PC-3 (cell line): ENCODE measurements at regions not wholly inside any gene's neighbourhood (a gene's known extent, or its start where the extent isn't known, plus 50 kb on each side); places are given as distances from the start of the nearest gene placed in this dataset.
"Not testable (repeated sequence)": the region's sequence is repeated elsewhere in the genome, so short reads cannot be mapped to it uniquely, and the experiment has no call there.

Source experiments
- ATAC-seq: fragments of 200-7000 bp; cut with Tn5 transposase; 2 replicates; pipeline ENCODE4 v1.9.1; 2020; ENCODE audit warnings: mild to moderate bottlenecking, moderate library complexity
- BruUV-seq: library from RNA; stranded (reverse); fragments of 400-500 nt; replicated peaks from 2 replicates; lab custom pipeline; 2021; lab: Mats Ljungman, UMichigan
- CTCF ChIA-PET: fragments of 300-600 bp; sonication (Branson Sonifier 250); formaldehyde crosslinking; loops from one replicate; lab custom pipeline; 2022; ENCODE audit warnings: antibody characterized with exemption; lab: Charles Lee
- POLR2A ChIA-PET: fragments of 300-600 bp; sonication (Branson Sonifier 250); formaldehyde crosslinking; loops from one replicate; lab custom pipeline; 2022; ENCODE audit warnings: antibody characterized with exemption; ENCODE audit not compliant: unreplicated experiment; lab: Charles Lee
- DNase-seq: peaks from one replicate; pipeline ENCODE4 v3.0.0-alpha.2; 2015
- H2AFZ ChIP-seq: fragments of 300-600 bp; sonication (generic); 2 replicates; pipeline ENCODE4 v1.6.0; 2016; ENCODE audit warnings: antibody characterized with exemption, low read length
- H3F3A ChIP-seq: fragments of 300-600 bp; sonication (generic); one replicate; pipeline ENCODE4 v1.6.0; 2017; ENCODE audit warnings: antibody characterized with exemption, low read length, control low read depth, mild to moderate bottlenecking; ENCODE audit not compliant: unreplicated experiment
- H3K27ac ChIP-seq: fragments of 300-600 bp; sonication (generic); 2 replicates; pipeline ENCODE4 v1.5.1; 2016; ENCODE audit warnings: mild to moderate bottlenecking, low read length
- H3K27me3 ChIP-seq: fragments of 300-600 bp; sonication (generic); 2 replicates; pipeline ENCODE4 v1.6.1; 2016; ENCODE audit warnings: low read length, mixed read lengths
- H3K36me3 ChIP-seq: fragments of 300-600 bp; sonication (generic); 2 replicates; pipeline ENCODE4 v1.6.1; 2016; ENCODE audit warnings: low read depth, mixed run types, low read length, mixed read lengths
- H3K4me1 ChIP-seq: fragments of 300-600 bp; sonication (generic); 2 replicates; pipeline ENCODE4 v1.5.1; 2016; ENCODE audit warnings: low read length; ENCODE audit not compliant: insufficient read depth
- H3K4me2 ChIP-seq: fragments of 300-600 bp; sonication (generic); 2 replicates; pipeline ENCODE4 v1.6.0; 2016; ENCODE audit warnings: low read length
- H3K4me3 ChIP-seq: fragments of 300-600 bp; sonication (generic); 2 replicates; pipeline ENCODE4 v1.5.1; 2016; ENCODE audit warnings: mild to moderate bottlenecking, low read length, mixed read lengths
- H3K79me2 ChIP-seq: fragments of 300-600 bp; sonication (generic); 2 replicates; pipeline ENCODE4 v1.6.1; 2017; ENCODE audit warnings: low read length, mixed read lengths
- H3K9ac ChIP-seq: fragments of 300-600 bp; sonication (generic); 2 replicates; pipeline ENCODE4 v1.6.0; 2016; ENCODE audit warnings: mild to moderate bottlenecking, low read length
- H3K9me2 ChIP-seq: fragments of 300-600 bp; sonication (generic); replicated peaks from 2 replicates; pipeline ENCODE4 v1.6.1; 2016; ENCODE audit warnings: mixed run types, low read length, mixed read lengths
- H3K9me3 ChIP-seq: fragments of 300-600 bp; sonication (generic); 2 replicates; pipeline ENCODE4 v1.6.1; 2016; ENCODE audit warnings: low read length, mixed read lengths
- H4K20me1 ChIP-seq: fragments of 300-600 bp; sonication (generic); 2 replicates; pipeline ENCODE4 v1.6.1; 2016; ENCODE audit warnings: low read length, mixed read lengths
- EZH2 ChIP-seq: fragments of 300-600 bp; sonication (generic); IDR thresholded peaks from one replicate; pipeline ENCODE4 v1.6.1; 2017; ENCODE audit warnings: antibody characterized with exemption, mild to moderate bottlenecking, low read length; ENCODE audit not compliant: unreplicated experiment
- EZH2phosphoT487 ChIP-seq: fragments of 300-600 bp; sonication (generic); IDR thresholded peaks from 2 replicates; pipeline ENCODE4 v1.6.1; 2018; ENCODE audit warnings: mild to moderate bottlenecking, antibody characterized with exemption, low read length, borderline replicate concordance
- intact Hi-C: fragments of 100-400 bp; cut with micrococcal nuclease; formaldehyde crosslinking; loops from 2 replicates; pipeline ENCODE4 v1.9.0; 2023
- TF ChIP-seq, protein P1 (sequence below): fragments of 300-600 bp; sonication (generic); conservative IDR thresholded peaks from 2 replicates; pipeline ENCODE4 v1.5.1; 2017; ENCODE audit warnings: antibody characterized with exemption, low read depth, mild to moderate bottlenecking, low read length

GRCh38 chr1:189315035-189315901 lies 1162.4 kb downstream of the BRINP3 start:
- Histone ChIP-seq H3K36me3 (no peaks in the 10 kb centered on the region), H3K4me3 (no peak overlapping the region), H3F3A (no peaks in the 10 kb centered on the region), H3K27ac (no peak overlapping the region), H3K4me1 (no peaks in the 10 kb centered on the region), H3K4me2 (no peak overlapping the region), H3K79me2 (no peaks in the 10 kb centered on the region), H4K20me1 (no peaks in the 10 kb centered on the region), H3K9ac (no peak overlapping the region), H2AFZ (no peak overlapping the region), H3K9me3 (no peaks in the 10 kb centered on the region), H3K9me2 (no peaks in the 10 kb centered on the region), H3K27me3 (no peaks in the 10 kb centered on the region)
- ATAC-seq (no peak), DNase-seq (no peak)
- intact Hi-C loops, result no loop called here
- no peak for TF ChIP-seq EZH2phosphoT487
- TF ChIP-seq, protein P1, sequence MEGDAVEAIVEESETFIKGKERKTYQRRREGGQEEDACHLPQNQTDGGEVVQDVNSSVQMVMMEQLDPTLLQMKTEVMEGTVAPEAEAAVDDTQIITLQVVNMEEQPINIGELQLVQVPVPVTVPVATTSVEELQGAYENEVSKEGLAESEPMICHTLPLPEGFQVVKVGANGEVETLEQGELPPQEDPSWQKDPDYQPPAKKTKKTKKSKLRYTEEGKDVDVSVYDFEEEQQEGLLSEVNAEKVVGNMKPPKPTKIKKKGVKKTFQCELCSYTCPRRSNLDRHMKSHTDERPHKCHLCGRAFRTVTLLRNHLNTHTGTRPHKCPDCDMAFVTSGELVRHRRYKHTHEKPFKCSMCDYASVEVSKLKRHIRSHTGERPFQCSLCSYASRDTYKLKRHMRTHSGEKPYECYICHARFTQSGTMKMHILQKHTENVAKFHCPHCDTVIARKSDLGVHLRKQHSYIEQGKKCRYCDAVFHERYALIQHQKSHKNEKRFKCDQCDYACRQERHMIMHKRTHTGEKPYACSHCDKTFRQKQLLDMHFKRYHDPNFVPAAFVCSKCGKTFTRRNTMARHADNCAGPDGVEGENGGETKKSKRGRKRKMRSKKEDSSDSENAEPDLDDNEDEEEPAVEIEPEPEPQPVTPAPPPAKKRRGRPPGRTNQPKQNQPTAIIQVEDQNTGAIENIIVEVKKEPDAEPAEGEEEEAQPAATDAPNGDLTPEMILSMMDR, result no peak
- ChIA-PET POLR2A (no interaction called here), CTCF (no interaction called here)
- BruUV-seq, result no TSS peak

- Histone ChIP-seq H3K9me3 (no peaks in the 10 kb centered on the region), H3K9me2 (no peaks in the 10 kb centered on the region), H3F3A (no peaks in the 10 kb centered on the region), H3K27ac (no peak overlapping the region), H3K4me1 (no peaks in the 10 kb centered on the region), H3K9ac (no peak overlapping the region), H4K20me1 (no peaks in the 10 kb centered on the region), H3K4me2 (no peak overlapping the region), H3K27me3 (no peaks in the 10 kb centered on the region), H2AFZ (no peak overlapping the region), H3K36me3 (no peaks in the 10 kb centered on the region), H3K79me2 (no peaks in the 10 kb centered on the region), H3K4me3 (no peak overlapping the region)
- TF ChIP-seq EZH2phosphoT487, result no peak
- TF ChIP-seq EZH2, result no peak
- TF ChIP-seq, protein P1, result no peak
- ATAC-seq (no peak), DNase-seq (no peak)
- POLR2A ChIA-PET, result no interaction called here
- no TSS peak for BruUV-seq
- intact Hi-C loops, result no loop called here
- CTCF ChIA-PET, result no interaction called here
These were observed 1154.6 kb downstream of the BRINP3 start for GRCh38 chr1:189323091-189323490.

GRCh38 chr1:189331071-189331470 lies 1146.6 kb downstream of the BRINP3 start:
- POLR2A ChIA-PET, H3F3A ChIP-seq, H3K27ac ChIP-seq, H3K4me1 ChIP-seq, H3K9ac ChIP-seq, CTCF ChIA-PET, H2AFZ ChIP-seq, H3K4me3 ChIP-seq, H3K36me3 ChIP-seq, DNase-seq, H4K20me1 ChIP-seq, H3K4me2 ChIP-seq, H3K9me2 ChIP-seq, H3K9me3 ChIP-seq, intact Hi-C loops, BruUV-seq, H3K27me3 ChIP-seq, ATAC-seq, H3K79me2 ChIP-seq: not testable (repeated sequence)
